Spleen (tissue), 11 donors: ENCODE measurements at regions not wholly inside any gene's neighbourhood (a gene's known extent, or its start where the extent isn't known, plus 50 kb on each side); places are given as distances from the start of the nearest gene placed in this dataset.
A peak's percentile ranks its signal among the peaks of the same experiment; 100 is the strongest.

ENCODE experiments used
- DNase-seq: peaks from one replicate; pipeline ENCODE4 v3.0.0-alpha.2; 2020
- H3K27ac ChIP-seq, 8 donors: fragments of 200-600 bp; sonication (generic) in 7 of 8; 1 replicate in 4 of 8; 2 replicates in 4 of 8; pipeline versions ENCODE4 v1.5.0 to v1.8.0; 2016 to 2021; ENCODE audit warnings: inconsistent platforms in 4 of 8, mild to moderate bottlenecking in 4 of 8, moderate library complexity in 1 of 8
- H3K27me3 ChIP-seq, 7 donors: fragments of 200-600 bp; sonication (generic) in 6 of 7; replicated peaks in 1 of 7; 1 replicate in 4 of 7; 2 replicates in 3 of 7; pipeline versions ENCODE4 v1.5.0 to v1.8.0; 2016 to 2021; ENCODE audit warnings: inconsistent platforms in 3 of 7, mild to moderate bottlenecking in 1 of 7
- H3K36me3 ChIP-seq, 6 donors: fragments of 200-600 bp; sonication (generic) in 5 of 6; 1 replicate in 4 of 6; 2 replicates in 2 of 6; pipeline versions ENCODE4 v1.5.0 to v1.8.0; 2016 to 2021; ENCODE audit warnings: inconsistent platforms in 2 of 6
- H3K4me1 ChIP-seq, 6 donors: fragments of 200-600 bp; sonication (generic) in 5 of 6; 1 replicate in 3 of 6; 2 replicates in 3 of 6; pipeline versions ENCODE4 v1.5.0 to v1.8.0; 2016 to 2021; ENCODE audit warnings: inconsistent platforms in 3 of 6
- H3K4me3 ChIP-seq, 8 donors: fragments of 200-600 bp; sonication (generic) in 7 of 8; 1 replicate in 4 of 8; 2 replicates in 4 of 8; pipeline versions ENCODE4 v1.5.0 to v1.8.0; 2016 to 2021; ENCODE audit warnings: inconsistent platforms in 4 of 8, mild to moderate bottlenecking in 4 of 8, moderate library complexity in 2 of 8
- H3K9me3 ChIP-seq, 8 donors: fragments of 200-600 bp; sonication (generic) in 7 of 8; 1 replicate in 4 of 8; 2 replicates in 4 of 8; pipeline versions ENCODE4 v1.5.0 to v1.8.0; 2016 to 2021; ENCODE audit warnings: inconsistent platforms in 4 of 8
- POLR2A ChIP-seq, 3 donors: fragments of 450-650 bp; IDR thresholded peaks; one replicate each; pipeline ENCODE4 v1.5.1; 2017; ENCODE audit warnings: antibody characterized with exemption in 3 of 3, mild to moderate bottlenecking in 1 of 3
- POLR2AphosphoS5 ChIP-seq, 3 donors: sonication (generic); formaldehyde crosslinking; IDR thresholded peaks; one replicate each; pipeline ENCODE4 v1.5.1; 2017; ENCODE audit warnings: antibody characterized with exemption in 3 of 3
- WGBS, 5 donors: extraction: QIAGEN DNeasy Blood & Tissue Kit in 3 of 5; methylation state at CpG; one replicate each; pipeline versions ENCODE4 v1.1.5 to v1.1.7; 2013 to 2018; 5-methylcytosine and 5-hydroxymethylcytosine counted together
- intact Hi-C: fragments of 100-400 bp; cut with DNase I; formaldehyde crosslinking; loops from one replicate; pipeline ENCODE4 v1.15.0; 2023; ENCODE audit warnings: low total_unique reads
- TF ChIP-seq, protein P1 (sequence below), 11 experiments: fragments of 200-600 bp in 7 of 11; fragments of 450-650 bp in 4 of 11; sonication (generic) in 4 of 11; IDR thresholded peaks in 8 of 11; conservative IDR thresholded peaks in 3 of 11; 1 replicate in 7 of 11; 2 replicates in 4 of 11; pipeline versions ENCODE4 v1.4.0 to v1.8.0; 2016 to 2021; ENCODE audit warnings: antibody characterized with exemption in 11 of 11, inconsistent platforms in 4 of 11, mild to moderate bottlenecking in 1 of 11
- donor health status: healthy with polysubstance abuse.
- donor health status: DM: no; HTN: no; CAD: no; lungs with moderate emphysema.
- donor health status: DM: no; HTN: no; CAD: no.
- donor health status: Bipolar disorder and iron deficiency.
- donor health status: healthy.
- donor health status: DM: no; HTN: no; CAD: no.
- donor health status: DM: yes; HTN: yes; CAD: no.

DNA sequence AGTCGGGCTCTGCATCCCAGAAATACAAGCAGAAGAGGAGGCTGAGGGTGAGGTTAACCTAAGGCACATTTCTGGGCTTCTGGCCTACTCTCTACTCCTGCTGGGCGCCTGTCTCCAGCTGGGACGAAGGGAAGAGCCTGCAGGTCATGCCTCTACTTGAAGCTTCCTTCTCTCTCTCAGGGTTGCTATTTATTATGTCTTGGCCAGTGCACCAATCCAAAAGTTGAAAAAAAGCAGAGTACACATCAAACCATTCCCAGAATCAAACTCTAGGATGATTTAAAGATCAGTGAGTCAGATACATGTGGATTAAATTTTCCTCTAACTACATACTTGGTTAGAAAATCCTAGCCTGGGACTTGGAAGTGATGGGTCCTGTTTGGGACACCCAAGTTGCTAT lies 60.2 kb upstream of the CDON start:
- Histone ChIP-seq H3K27me3 (no peaks in the 10 kb centered on the region), H3K36me3 (no peaks in the 10 kb centered on the region), H3K9me3 (no peaks in the 10 kb centered on the region), H3K4me3 (no peak overlapping the region), H3K27ac (no peak overlapping the region), H3K4me1 (no peaks in the 10 kb centered on the region)
- peak; percentile 23 for DNase-seq
- TF ChIP-seq POLR2A (IDR thresholded peaks at IDR 0.05): no peak
- TF ChIP-seq POLR2AphosphoS5 (IDR thresholded peaks at IDR 0.05): no peak
- TF ChIP-seq, protein P1, sequence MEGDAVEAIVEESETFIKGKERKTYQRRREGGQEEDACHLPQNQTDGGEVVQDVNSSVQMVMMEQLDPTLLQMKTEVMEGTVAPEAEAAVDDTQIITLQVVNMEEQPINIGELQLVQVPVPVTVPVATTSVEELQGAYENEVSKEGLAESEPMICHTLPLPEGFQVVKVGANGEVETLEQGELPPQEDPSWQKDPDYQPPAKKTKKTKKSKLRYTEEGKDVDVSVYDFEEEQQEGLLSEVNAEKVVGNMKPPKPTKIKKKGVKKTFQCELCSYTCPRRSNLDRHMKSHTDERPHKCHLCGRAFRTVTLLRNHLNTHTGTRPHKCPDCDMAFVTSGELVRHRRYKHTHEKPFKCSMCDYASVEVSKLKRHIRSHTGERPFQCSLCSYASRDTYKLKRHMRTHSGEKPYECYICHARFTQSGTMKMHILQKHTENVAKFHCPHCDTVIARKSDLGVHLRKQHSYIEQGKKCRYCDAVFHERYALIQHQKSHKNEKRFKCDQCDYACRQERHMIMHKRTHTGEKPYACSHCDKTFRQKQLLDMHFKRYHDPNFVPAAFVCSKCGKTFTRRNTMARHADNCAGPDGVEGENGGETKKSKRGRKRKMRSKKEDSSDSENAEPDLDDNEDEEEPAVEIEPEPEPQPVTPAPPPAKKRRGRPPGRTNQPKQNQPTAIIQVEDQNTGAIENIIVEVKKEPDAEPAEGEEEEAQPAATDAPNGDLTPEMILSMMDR (IDR thresholded peaks at IDR 0.05 in 8 of 11, conservative IDR thresholded peaks at IDR 0.05 in 3 of 11): no peak
- intact Hi-C loops: no loop called here
- WGBS, 5 donors: 46 to 77% (median 71%) methylated on average over 3 of the region's 3 CpGs

- H3K4me3 ChIP-seq: no peak overlapping the region
- DNase-seq: no peak
- H3K27me3 ChIP-seq: no peaks in the 10 kb centered on the region
- 43 to 100% (median 90%) methylated on average over 1 of the region's 1 CpG for WGBS, 5 donors
- H3K36me3 ChIP-seq: no peaks in the 10 kb centered on the region
- TF ChIP-seq, protein P1 (IDR thresholded peaks at IDR 0.05 in 8 of 11, conservative IDR thresholded peaks at IDR 0.05 in 3 of 11): no peak
- no peak for TF ChIP-seq POLR2A (IDR thresholded peaks at IDR 0.05)
- no peak for TF ChIP-seq POLR2AphosphoS5 (IDR thresholded peaks at IDR 0.05)
- intact Hi-C loops: no loop called here
- H3K27ac ChIP-seq: no peak overlapping the region
- H3K9me3 ChIP-seq: no peaks in the 10 kb centered on the region
- H3K4me1 ChIP-seq: no peaks in the 10 kb centered on the region
Observed at GRCh38 chr11:126121296-126121695, 58.6 kb upstream of the CDON start.

- Histone ChIP-seq H3K27me3 (no peaks in the 10 kb centered on the region), H3K9me3 (no peaks in the 10 kb centered on the region), H3K36me3 (no peaks in the 10 kb centered on the region), H3K4me3 (no peak overlapping the region), H3K4me1 (peaks cover 0 to 11% (median 0%) of the 10 kb centered on the region in 6 donors), H3K27ac (no peak overlapping the region)
- TF ChIP-seq POLR2AphosphoS5 (IDR thresholded peaks at IDR 0.05) (no peak), POLR2A (IDR thresholded peaks at IDR 0.05) (no peak)
- TF ChIP-seq, protein P1 (IDR thresholded peaks at IDR 0.05 in 8 of 11, conservative IDR thresholded peaks at IDR 0.05 in 3 of 11): no peak
- peak; percentile 47 for DNase-seq
- WGBS, 5 donors: 76 to 90% (median 78%) methylated on average over 9 to 10 of the region's 10 CpGs
- intact Hi-C loops: no loop called here
Observed at GRCh38 chr11:126118806-126119205, 56.1 kb upstream of the CDON start.

DNA sequence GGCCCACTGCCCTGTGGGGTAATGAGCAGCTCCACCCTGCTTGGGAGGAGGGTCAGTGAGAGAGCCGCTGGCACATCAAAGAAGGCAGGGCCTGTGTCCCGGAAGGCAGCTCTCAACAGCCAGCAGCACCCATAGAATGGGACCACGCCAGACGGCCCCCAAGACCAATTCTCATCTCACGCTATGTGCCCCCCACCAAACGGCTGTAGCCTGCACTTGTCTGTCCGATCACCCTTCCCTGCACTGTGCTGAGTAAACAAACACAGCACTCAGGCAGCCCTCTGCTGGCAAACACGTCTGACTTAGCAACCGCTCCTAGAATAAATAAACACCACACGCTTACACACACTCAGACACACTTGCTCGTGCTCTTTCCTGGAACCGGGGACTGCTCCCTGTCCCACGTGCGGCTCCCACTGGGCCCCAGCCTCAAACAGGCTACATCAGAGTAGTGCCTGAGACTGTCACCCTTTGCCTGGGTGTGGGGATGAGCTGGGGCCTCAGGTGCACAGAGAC lies 53.2 kb upstream of the CDON start:
- H3K36me3 ChIP-seq: no peaks in the 10 kb centered on the region
- H3K4me3 ChIP-seq: no peak overlapping the region
- H3K27me3 ChIP-seq: no peaks in the 10 kb centered on the region
- intact Hi-C loops: no loop called here
- 72 to 81% (median 77%) methylated on average over 14 of the region's 14 CpGs for WGBS, 5 donors
- peak; percentile 62 for DNase-seq
- peaks cover 0 to 11% (median 0%) of the 10 kb centered on the region in 6 donors for H3K4me1 ChIP-seq
- no peaks in the 10 kb centered on the region for H3K9me3 ChIP-seq
- no peak overlapping the region for H3K27ac ChIP-seq
- TF ChIP-seq POLR2A (IDR thresholded peaks at IDR 0.05) (no peak), POLR2AphosphoS5 (IDR thresholded peaks at IDR 0.05) (no peak)
- TF ChIP-seq, protein P1 (IDR thresholded peaks at IDR 0.05 in 8 of 11, conservative IDR thresholded peaks at IDR 0.05 in 3 of 11): no peak
